Activated T-cell treated with anti-CD3 and anti-CD28 coated beads, Interleukin-2, amount 50 U/mL, for 4 hours (primary cell): ENCODE measurements at regions not wholly inside any gene's neighbourhood (a gene's known extent, or its start where the extent isn't known, plus 50 kb on each side); places are given as distances from the start of the nearest gene placed in this dataset.
"Not testable (repeated sequence)": the region's sequence is repeated elsewhere in the genome, so short reads cannot be mapped to it uniquely, and the experiment has no call there.

Experiments used
- ATAC-seq, 2 donors: fragments of 200-7000 bp; cut with Tn5 transposase; one replicate each; pipeline ENCODE4 v1.10.0; 2021
- DNase-seq: peaks from one replicate; pipeline ENCODE4 v3.0.0-alpha.2; 2020
- H3K27me3 Mint-ChIP-seq: one replicate; pipeline ENCODE4 v1.8.0; 2021; ENCODE audit warnings: low read depth, mixed read lengths
- H3K36me3 Mint-ChIP-seq: one replicate; pipeline ENCODE4 v1.8.0; 2022; ENCODE audit warnings: mixed read lengths; ENCODE audit not compliant: insufficient read depth
- H3K4me1 Mint-ChIP-seq: one replicate; pipeline ENCODE4 v1.8.0; 2021; ENCODE audit warnings: low read depth, mixed read lengths
- H3K4me3 Mint-ChIP-seq: one replicate; pipeline ENCODE4 v1.8.0; 2021; ENCODE audit warnings: mild to moderate bottlenecking, moderate library complexity, mixed read lengths
- H3K9me3 Mint-ChIP-seq: one replicate; pipeline ENCODE4 v1.8.0; 2021; ENCODE audit warnings: mixed read lengths

DNA sequence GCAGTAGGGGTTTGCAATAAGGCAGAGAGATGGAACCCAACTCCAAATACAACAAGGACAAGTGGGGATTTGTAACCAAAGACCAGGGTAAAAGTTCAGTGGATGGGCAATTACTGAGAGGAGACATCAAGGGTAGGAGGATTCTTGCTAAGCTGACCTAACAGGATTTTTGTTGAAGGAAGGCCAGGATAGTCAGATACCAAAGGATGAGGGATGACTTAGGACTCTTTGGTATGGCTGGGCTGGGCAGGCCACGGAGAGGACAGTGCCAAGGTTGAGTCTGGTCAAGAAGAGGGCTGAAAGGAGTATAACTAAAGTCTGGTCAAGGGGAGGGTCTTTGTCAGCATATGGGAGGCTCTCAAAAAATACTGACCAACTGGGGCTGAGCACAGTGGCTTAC, 85.3 kb upstream of the UBE2E2 start:
- ATAC-seq (no peak), DNase-seq (no peak)
- Mint-ChIP-seq H3K27me3 (no peaks in the 10 kb centered on the region), H3K9me3 (no peaks in the 10 kb centered on the region), H3K4me3 (no peak overlapping the region), H3K36me3 (no peaks in the 10 kb centered on the region), H3K4me1 (peaks cover 11% of the 10 kb centered on the region)

DNA sequence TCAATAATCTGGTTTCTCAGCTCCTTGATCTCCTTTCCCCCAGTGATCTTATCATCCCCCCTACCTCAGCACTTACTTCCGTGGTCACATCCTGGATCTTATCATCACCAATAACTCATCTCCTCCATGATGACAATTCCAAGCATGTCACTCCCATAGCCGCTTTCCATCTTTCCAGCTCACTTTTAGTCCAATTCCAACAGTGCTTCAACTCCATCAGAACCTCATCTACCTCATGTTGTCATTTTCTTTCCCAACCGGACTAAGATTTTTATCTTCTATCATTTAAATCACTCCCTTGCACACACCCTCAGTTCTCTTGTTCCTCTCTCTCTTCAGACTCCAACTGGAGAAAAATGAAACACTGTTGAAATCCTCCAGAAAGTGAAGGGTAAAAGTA, 75.9 kb upstream of the UBE2E2 start:
- no peaks in the 10 kb centered on the region for H3K36me3 Mint-ChIP-seq
- H3K27me3 Mint-ChIP-seq: no peaks in the 10 kb centered on the region
- no peaks in the 10 kb centered on the region for H3K4me1 Mint-ChIP-seq
- DNase-seq (no peak), ATAC-seq (no peak)
- no peaks in the 10 kb centered on the region for H3K9me3 Mint-ChIP-seq
- no peak overlapping the region for H3K4me3 Mint-ChIP-seq

DNA sequence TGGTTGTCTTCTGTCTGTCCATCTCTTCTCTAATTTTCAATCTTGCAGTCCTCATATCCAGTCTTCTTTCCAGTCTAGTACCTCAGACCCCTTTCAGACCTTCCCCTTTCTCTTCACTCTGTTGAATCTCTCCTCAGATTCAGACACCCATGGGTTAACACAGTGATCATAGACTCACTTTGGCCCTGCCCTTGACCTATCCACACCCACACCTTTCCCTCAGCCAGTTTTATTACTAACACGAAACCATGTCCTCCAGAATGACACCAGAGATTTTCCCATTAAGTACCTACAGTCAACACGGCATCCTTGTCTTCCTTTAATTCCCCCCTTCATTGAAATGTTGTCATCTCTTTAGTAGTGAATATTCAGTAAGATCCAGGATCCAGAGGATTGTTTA, 74.5 kb upstream of the UBE2E2 start:
- no peaks in the 10 kb centered on the region for H3K4me1 Mint-ChIP-seq
- DNase-seq (no peak), ATAC-seq (no peak)
- H3K9me3 Mint-ChIP-seq: no peaks in the 10 kb centered on the region
- no peak overlapping the region for H3K4me3 Mint-ChIP-seq
- no peaks in the 10 kb centered on the region for H3K36me3 Mint-ChIP-seq
- H3K27me3 Mint-ChIP-seq: no peaks in the 10 kb centered on the region

DNA sequence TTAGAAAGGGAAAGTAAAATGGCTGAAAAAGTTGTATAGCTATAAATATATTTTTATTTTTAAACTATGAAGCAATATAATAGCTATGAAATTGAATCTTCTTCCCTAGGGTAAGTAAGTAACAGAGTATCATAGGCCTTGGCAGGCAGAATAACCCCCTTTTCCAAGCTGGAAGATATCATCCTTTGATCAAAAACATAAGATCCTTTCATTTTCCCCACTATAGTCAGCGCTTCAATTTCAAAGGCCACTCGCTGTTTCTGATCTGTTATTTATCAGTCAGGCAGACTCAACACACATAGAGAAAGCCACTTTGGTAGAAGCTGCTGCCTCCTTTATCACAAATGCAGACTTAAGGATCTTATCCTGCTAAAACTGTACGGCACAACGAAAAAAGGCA, 74.0 kb upstream of the UBE2E2 start:
- Mint-ChIP-seq H3K27me3 (no peaks in the 10 kb centered on the region), H3K36me3 (no peaks in the 10 kb centered on the region), H3K9me3 (no peaks in the 10 kb centered on the region), H3K4me1 (no peaks in the 10 kb centered on the region), H3K4me3 (no peak overlapping the region)
- ATAC-seq (no peak), DNase-seq (no peak)

DNA sequence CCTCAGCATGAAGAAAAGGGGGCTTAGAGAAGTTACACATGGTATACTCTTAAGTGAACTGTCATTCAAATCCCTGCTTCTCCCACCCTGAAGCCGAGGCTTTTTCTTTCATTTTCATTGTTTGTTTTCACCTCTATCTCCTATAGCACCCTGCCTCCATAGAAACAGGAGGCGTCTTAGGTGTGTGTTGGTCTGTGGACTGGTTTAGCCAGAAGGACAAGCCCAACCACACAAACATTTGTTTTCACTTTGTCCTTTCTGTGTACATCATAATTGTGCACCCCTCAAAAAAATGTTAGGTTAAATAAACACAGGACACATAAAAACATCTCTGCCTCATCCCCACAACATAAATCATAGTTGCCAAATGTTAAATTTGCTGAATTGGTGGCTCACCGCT, 73.3 kb upstream of the UBE2E2 start:
- Mint-ChIP-seq H3K36me3 (no peaks in the 10 kb centered on the region), H3K27me3 (no peaks in the 10 kb centered on the region), H3K9me3 (no peaks in the 10 kb centered on the region), H3K4me3 (no peak overlapping the region), H3K4me1 (no peaks in the 10 kb centered on the region)
- ATAC-seq: no peak
- no peak for DNase-seq

DNA sequence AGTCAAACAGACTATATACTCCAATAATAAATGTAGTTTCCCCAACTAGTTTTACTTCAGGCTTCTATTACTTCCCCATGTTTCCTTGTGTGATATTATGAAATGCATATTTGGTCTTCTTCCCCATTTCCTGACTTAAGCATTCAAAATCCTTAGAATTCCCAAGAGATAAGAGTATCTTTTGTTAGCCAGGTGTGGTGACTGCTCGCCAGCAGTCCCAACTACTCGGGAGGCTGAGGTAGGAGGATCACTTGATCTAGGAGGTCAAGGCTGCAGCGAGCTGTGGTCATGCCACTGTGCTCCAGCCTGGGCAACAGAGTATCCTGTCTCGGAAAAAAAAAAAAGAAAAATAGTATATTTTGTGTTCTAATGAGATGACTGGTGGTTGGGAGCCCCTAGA, 72.7 kb upstream of the UBE2E2 start:
- Mint-ChIP-seq H3K4me3 (no peak overlapping the region), H3K27me3 (no peaks in the 10 kb centered on the region), H3K9me3 (no peaks in the 10 kb centered on the region), H3K4me1 (no peaks in the 10 kb centered on the region), H3K36me3 (no peaks in the 10 kb centered on the region)
- ATAC-seq (no peak), DNase-seq (no peak)

DNA sequence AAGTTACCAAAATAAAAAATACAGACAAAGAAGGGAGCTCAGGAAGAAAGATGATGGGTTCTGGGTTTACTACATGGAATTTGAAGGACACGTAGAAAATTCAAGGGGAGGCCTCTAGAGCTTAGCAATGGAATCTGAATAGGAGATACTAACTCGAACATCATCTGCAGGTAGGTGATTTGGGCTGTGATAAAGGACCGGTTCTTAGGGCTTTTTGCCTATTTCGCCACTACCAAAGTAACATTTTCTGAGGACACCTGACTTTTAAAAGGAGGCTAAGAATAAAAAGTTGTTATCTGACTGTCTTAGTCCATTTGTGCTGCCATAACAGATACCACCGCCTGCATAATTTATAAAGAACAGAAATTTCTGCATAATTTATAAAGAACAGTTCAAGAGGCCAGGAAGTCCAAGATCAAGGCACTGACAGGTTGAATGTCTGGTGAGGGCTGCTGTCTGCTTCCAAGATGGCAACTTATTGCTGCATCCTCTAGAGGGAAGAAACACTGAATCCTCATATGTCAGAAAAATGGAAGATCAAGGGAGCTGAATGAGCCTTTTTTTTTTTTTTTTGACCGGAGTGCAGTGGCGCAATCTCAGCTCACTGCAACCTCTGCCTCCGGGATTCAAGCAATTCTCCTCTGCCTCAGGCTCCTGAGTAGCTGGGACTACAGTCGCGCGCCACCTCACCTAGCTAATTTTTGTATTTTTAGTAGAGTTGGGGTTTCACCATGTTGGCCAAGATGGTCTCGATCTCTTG, 67.9 kb upstream of the UBE2E2 start:
- ATAC-seq: no peak
- Mint-ChIP-seq H3K36me3 (no peaks in the 10 kb centered on the region), H3K27me3 (peaks cover 1% of the 10 kb centered on the region), H3K4me3 (no peak overlapping the region), H3K4me1 (no peaks in the 10 kb centered on the region), H3K9me3 (peaks cover 5% of the 10 kb centered on the region)
- DNase-seq: no peak

DNA sequence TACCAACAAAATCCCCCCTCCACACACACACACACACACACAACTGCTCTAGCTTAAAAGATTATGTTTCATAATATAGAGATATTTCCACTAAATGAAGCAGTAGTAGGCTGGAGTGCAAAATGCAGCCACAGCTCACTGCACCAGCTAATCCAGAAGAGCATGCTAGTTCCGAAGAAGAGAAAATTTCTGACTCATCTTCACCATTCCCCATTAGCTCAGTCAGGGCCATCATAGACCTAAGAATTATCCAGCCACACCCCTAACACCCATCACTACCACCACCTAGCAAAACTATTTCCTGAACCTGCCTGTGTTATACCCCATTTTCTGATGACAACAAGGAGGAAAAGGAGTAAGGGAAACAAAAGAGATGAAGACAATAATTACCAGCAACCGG, 67.1 kb upstream of the UBE2E2 start:
- ATAC-seq (no peak), DNase-seq (no peak)
- no peaks in the 10 kb centered on the region for H3K36me3 Mint-ChIP-seq
- no peak overlapping the region for H3K4me3 Mint-ChIP-seq
- peaks cover 1% of the 10 kb centered on the region for H3K27me3 Mint-ChIP-seq
- peaks cover 5% of the 10 kb centered on the region for H3K9me3 Mint-ChIP-seq
- no peaks in the 10 kb centered on the region for H3K4me1 Mint-ChIP-seq

DNA sequence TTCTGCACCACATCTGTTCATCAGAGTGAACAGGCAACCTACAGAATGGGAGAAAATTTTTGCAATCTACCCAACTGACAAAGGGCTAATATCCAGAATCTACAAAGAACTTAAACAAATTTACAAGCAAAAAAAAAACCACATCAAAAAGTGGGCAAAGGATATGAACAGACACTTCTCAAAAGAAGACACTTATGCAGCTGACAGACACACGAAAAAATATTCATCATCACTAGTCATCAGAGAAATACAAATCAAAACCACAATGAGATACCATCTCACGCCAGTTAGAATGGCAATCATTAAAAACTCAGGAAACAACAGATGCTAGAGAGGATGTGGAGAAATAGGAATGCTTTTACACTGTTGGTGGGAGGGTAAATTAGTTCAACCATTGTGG, 59.1 kb upstream of the UBE2E2 start:
- not testable (repeated sequence) for H3K9me3 Mint-ChIP-seq, H3K27me3 Mint-ChIP-seq, DNase-seq, H3K36me3 Mint-ChIP-seq, H3K4me3 Mint-ChIP-seq, H3K4me1 Mint-ChIP-seq, ATAC-seq

DNA sequence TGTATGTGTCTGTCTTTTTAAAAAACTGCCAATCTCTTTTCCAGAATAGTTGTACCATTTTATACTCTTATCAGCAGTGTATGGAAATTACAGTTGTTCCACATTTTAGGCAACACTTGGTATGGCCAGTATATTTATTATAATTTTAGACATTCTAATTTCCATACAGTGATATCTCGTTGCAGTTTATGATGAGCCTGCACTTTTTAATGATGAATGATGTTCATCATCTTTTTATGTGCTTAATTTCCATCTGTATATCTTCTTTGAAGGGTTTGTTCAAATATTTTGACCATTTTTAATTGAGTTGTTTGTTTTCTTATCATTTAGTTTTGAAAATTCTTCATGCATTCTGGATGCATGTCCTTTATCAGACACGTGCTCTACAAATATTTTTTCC, 57.0 kb upstream of the UBE2E2 start:
- Mint-ChIP-seq H3K4me1 (peaks cover 4% of the 10 kb centered on the region), H3K4me3 (no peak overlapping the region), H3K27me3 (peaks cover 6% of the 10 kb centered on the region), H3K36me3 (no peaks in the 10 kb centered on the region), H3K9me3 (no peaks in the 10 kb centered on the region)
- no peak for ATAC-seq
- no peak for DNase-seq

DNA sequence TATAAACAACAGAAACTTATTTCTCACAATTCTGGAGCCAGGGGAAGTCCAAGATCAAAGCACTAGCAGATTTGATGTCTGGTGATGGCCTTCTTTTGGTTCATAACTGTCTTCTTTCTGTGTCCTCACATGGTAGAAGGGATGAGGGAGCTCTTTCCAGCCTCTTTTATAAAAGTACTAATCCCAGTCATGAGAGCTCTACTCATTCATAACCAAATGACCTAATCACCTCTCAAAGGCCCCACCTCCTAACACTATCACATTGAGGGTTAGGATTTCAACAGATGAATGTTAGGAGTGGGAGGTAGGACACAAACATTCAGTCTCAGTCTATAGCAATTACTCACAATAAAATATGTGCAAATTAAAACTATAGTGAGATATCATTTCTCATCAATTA, 50.1 kb upstream of the UBE2E2 start:
- no peaks in the 10 kb centered on the region for H3K36me3 Mint-ChIP-seq
- ATAC-seq: no peak
- DNase-seq: no peak
- H3K27me3 Mint-ChIP-seq: peaks cover 2% of the 10 kb centered on the region
- no peaks in the 10 kb centered on the region for H3K4me1 Mint-ChIP-seq
- no peak overlapping the region for H3K4me3 Mint-ChIP-seq
- no peaks in the 10 kb centered on the region for H3K9me3 Mint-ChIP-seq
